Retina (tissue), 1 donor: ENCODE measurements at regions not wholly inside any gene's neighbourhood (a gene's known extent, or its start where the extent isn't known, plus 50 kb on each side); places are given as distances from the start of the nearest gene placed in this dataset.

Source experiments
- DNase-seq: peaks from one replicate; pipeline ENCODE4 v3.0.0-alpha.2; 2016

DNA sequence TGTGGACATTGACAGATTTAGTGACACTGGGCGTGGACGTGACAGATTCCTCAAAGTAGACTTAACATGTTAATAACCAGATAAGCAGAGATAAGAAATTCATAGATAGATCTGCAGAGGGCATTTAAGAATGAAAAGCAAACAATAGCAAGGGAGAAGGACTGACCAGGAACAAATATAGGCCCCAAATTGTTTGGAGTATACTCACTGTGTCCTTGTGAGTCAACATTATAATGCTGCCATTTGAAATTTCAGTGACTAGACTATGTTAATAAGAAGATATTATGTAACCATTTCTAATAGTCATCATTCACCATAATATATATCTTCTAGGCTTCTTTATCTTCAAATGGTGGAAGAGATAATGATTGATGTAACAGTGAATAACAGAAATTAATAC lies 78.1 kb upstream of the SLC38A11 start:
- no peak for DNase-seq

DNA sequence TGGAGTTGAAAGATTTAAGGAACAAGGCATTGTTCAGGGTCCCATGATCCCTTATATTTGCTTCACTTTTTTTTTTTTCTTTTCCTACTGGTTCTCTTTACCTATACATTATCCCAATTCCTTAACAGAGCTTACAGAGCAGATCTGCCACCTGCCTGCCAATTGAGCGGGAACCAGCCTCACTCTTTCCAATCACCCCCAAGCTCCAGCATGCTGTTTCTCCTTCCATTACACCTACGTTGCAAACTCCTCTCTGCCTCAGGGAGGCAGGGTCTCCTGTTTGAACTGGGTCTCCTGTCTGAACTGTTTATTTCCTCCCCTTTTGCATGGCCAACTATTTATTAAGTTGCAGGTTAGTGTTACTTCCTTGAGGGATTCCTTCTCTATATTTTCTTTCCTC lies 77.2 kb upstream of the SLC38A11 start:
- DNase-seq, result no peak

DNA sequence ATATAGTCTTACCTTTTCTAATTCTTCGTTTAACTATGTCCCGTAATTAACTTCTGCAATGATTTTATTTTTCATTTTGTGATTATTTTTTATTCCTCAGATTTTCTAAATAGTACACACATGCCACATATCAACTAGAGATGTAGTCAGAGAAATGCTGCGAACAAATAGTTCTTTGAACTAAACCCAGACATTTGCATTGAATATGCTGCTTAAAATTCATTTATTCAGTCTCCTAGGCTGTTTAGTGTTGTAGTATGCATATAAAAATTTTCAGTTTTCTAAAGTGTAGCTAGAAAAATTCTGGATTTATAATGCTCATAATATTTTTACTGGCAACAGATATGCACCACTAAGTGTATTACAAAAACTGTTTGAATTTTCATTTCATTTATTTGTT lies 68.9 kb upstream of the SLC38A11 start:
- no peak for DNase-seq

DNA sequence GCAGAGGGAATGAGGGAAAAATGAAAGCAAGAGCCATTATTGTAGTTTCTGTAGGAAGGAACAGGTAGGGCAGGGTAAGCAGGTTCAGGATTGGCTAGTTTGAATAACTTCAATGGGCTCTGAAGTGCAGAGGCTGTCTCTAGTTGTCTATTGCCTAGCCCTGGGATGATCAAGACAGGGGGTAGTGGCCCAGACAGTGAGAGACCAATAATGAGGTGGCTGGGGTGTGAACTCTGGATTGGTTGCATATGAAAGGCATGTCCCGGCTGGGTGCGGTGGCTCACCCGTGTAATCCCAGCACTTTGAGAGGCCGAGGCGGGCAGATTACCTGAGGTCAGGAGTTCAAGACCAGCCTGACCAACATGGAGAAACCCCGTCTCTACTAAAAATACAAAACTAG lies 67.5 kb upstream of the SLC38A11 start:
- DNase-seq, result no peak

DNA sequence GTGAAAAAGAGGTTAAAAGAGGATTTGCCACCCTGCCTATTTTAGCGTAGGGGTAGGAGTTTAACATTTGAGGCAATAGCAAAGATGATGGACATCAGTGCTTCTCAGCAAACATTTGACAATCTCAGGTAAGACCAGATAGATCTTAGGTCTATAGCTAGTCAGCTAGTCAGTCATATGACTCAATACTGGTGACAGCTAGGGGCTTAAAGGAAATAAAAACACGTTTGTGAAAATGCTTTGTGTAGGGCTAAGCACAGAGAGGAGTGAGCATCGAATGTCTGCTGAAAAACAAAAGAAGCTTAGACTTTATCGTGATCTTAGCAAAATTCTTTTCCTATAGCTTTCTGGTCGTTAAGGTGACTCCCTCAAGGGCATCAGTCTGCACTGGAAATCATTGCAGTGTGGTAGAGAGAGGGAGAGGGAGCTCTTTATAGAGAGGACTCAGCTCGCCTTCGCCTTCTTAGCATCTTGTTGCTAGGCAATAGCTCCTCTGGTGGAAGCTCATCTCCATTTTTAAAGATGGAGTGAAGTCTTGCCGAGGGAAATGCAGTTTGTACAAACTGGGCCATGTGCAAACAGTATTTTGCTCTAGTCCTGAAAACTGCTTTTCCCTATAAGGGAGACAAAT lies 62.8 kb upstream of the SLC38A11 start:
- peak; percentile 51 for DNase-seq

DNA sequence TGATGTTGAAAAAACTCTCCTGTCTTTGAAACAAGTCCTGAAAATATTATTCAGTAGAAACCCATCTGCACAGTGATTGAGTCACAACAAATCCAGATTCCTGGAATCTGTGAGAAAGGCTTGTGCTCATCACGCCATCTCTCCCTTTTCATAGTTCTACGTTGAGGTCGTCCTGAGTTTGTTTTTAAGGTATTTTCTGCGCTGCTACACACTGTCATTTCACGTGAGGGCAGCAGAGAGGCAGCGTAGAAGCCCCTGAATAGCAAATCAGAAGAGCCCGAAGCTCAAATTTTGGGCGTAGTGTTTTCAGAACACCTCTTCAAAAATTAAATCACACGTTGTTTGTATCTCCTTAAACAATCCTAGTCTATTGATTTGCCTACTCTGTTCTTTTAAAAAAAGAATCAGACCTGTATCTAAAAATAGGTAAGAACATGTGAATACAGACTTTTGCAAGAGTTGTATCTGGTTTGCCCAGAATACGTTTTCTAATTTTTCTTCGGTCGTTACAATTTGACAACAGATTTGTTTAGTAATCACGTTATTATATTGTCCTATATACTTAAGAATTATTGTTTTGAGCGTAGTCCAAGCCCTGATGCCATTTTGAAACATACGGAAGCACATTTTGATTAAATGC lies 61.6 kb upstream of the SLC38A11 start:
- peak; percentile 78 for DNase-seq

DNA sequence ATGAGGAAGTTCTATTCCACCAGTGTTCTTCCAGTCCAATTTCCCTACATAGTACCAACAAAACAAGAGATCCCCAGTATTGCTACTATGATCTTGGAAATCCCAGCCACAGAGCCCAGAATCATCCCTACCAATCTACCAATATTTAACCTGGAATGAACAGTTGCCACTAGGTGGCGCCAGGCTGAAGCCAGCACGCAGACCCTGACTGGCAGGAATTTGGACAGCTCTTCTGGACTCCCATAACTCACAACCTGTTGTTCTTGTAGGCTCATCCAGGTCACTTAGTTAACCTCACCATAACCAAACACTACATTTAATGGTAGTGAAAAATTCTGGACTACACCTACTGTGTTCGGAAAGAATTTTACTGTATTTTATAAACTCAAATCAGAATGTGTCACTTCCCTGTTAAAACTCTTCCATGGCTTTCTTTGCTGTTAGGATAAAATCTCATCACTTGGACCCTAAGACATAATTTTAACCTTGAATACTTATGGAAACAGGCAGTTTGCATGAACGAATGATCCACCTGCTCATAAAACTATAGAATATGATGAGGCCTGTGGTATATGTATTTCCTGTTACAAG lies 59.8 kb upstream of the SLC38A11 start:
- DNase-seq, result peak; percentile 71

DNA sequence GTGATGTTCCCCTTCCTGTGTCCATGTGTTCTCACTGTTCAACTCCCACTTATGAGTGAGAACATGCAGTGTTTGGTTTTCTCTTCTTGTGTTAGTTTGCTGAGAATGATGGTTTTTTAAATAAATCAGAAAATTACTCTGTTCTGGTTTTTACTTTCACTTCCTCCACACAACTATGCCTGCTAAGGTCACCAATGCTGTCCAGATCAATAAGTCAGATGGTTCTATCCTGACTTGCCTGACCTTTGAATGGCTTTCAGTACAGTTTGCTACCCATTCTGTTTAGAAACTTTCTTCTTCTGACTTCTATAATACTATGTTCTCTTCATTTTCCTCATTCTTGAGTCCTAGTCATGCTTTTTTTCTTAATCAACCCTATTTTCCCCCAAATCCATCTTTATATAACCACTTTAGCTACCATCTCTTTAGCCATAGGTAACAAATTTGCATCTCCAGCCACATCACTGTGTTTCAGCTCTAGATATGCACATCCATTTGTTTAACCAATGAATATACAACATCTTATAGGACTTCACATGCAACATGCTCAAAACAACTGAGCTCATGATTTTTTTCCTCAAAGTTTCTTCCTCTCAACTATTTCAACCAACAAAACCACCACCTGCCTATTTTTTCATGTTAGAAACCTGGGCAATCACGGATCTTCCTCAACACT lies 58.8 kb upstream of the SLC38A11 start:
- DNase-seq, result no peak

DNA sequence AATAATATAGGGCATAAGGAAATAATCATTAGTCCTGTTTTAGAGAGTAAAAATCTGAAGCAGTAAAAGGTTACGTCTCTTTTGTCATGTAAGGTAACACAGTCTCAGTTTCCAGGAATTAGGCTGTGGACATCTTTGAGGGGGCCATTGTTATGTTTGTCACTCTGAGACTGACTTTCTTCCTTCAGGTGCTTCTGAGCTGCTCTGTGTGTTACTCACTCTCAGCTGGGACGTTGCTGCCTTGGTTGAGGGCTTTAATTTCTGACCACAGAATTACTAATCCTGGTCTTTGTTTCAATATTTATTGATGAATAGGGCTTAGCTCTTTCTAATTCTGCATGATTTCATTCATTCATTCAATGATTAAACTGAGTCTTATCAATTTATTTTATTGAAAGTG lies 55.9 kb upstream of the SLC38A11 start:
- no peak for DNase-seq

DNA sequence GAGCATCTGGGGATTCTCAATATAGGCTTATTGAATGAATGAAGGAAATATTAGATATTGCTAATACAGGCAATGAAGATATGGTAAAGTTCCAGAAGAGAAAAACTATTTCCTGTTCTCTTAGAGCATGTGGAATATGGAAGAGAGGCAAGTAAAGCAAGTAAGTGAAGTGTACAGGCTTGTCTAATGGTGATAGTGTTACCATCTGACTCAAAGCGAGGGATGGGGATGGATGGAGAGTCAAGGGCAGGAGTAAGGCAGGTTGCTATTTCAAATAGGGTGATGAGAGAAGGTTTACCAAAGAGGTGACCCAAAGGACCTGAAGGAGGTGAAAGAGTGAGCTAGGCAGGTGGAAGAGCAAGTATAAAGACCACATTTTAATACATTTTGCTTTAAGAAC lies 55.2 kb upstream of the SLC38A11 start:
- DNase-seq, result no peak

DNA sequence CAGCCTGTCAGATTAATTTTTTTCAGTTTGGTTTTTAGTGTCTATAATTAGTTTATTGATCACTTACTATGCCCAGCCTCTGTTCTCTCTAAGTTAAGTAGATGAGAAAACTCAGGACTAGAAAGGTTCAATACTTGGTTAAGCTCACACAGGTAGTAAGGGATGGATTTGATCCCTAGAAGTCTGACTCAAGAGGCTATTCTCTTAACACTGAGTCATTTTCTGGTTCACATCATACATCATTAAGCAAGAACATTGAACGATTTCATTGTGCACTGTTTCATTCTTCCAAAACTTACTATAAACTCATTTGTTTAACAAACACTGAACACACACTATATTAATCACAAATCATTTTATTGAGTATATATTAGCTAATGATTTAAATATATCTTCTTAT lies 54.1 kb upstream of the SLC38A11 start:
- no peak for DNase-seq

DNA sequence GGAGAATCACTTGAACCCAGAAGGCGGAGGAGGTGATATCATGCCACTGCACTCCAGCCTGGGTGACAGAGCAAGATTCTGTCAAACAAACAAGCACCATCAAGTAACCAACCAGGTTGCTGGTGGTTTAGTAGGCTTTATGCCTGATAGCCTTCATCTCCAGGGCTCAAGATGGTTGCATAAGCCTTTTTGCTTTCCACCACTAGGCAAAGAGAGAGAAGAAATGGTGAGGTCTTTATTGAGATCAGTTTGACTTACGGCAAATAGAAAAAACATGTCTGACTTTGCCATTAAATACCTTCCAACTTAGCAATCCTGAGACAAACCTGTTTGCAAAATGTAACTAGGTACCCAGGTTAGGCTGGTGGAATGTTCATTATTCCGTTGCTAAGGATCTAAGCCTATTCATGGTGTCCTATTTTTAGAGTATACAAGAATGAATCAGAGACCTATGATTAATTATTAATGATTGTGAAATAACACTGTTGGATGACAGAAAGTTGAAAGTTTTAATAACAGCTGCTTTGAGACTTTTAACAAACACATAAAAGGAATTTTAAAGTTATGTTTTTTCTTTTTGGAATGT lies 53.5 kb upstream of the SLC38A11 start:
- DNase-seq, result no peak

DNA sequence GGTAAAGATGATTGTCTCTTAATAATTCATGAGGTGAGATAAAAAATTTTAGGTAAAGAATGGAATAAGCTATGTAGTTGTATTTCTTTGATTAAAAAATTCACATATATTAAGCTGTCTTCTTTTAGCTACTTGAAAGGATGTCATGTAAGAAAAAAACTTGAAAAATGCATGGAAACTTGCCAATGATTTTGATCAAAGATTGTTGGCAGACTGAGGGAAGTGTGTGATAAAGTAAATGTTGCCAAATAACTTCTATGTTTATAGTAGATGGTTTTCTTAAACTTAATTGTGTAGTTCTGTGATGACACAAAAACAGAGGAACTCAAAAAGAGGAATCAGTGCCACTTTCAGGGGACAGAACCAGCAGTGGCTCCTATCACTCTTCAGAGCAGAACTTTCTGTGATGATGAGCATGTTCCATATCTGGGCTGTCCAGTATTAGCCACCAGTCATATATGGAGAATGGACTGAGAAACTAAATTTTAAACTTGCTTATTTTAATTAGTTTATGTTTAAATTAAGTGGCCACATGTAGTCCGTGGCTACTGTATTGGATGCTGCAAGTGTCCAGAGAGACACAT lies 51.9 kb upstream of the SLC38A11 start:
- DNase-seq, result no peak
